Caco-2 (cell line): ENCODE measurements at regions not wholly inside any gene's neighbourhood (a gene's known extent, or its start where the extent isn't known, plus 50 kb on each side); places are given as distances from the start of the nearest gene placed in this dataset.

ENCODE experiments used
- BruUV-seq: library from RNA; stranded (reverse); fragments of 400-500 nt; replicated peaks from 2 replicates; lab custom pipeline; 2021; lab: Mats Ljungman, UMichigan
- CTCF ChIA-PET: fragments of 300-600 bp; sonication (Branson Sonifier 250); formaldehyde crosslinking; loops from one replicate; lab custom pipeline; 2022; ENCODE audit warnings: antibody characterized with exemption; lab: Charles Lee
- POLR2A ChIA-PET: fragments of 300-600 bp; sonication (Branson Sonifier 250); formaldehyde crosslinking; loops from one replicate; lab custom pipeline; 2022; ENCODE audit warnings: antibody characterized with exemption; lab: Charles Lee
- DNase-seq, 2 experiments: peaks; one replicate each; pipeline versions ENCODE4 v3.0.0 to v3.0.0-alpha.2; 2020 to 2022
- H3K27me3 ChIP-seq: replicated peaks from 2 replicates; pipeline ENCODE4 v1.6.0; 2011; ENCODE audit warnings: low read length; ENCODE audit not compliant: control insufficient read depth, insufficient read depth
- H3K36me3 ChIP-seq: 2 replicates; pipeline ENCODE4 v1.5.1; 2011; ENCODE audit warnings: low read length; ENCODE audit not compliant: control insufficient read depth, insufficient read depth
- H3K4me1 ChIP-seq: fragments of 250-450 bp; sonication (Bioruptor Pico); 2 replicates; pipeline ENCODE4 v1.5.1; 2020; ENCODE audit warnings: mild to moderate bottlenecking
- H3K4me3 ChIP-seq: 2 replicates; pipeline ENCODE4 v1.5.1; 2011; ENCODE audit warnings: low read depth, mild to moderate bottlenecking, control low read depth, low read length
- H3K9me3 ChIP-seq: fragments of 250-450 bp; sonication (Bioruptor Pico); 2 replicates; pipeline ENCODE4 v1.5.1; 2020; ENCODE audit warnings: mild to moderate bottlenecking, moderate library complexity
- H3K27ac Mint-ChIP-seq: one replicate; pipeline ENCODE4 v1.8.0; 2022; ENCODE audit warnings: mixed read lengths; ENCODE audit not compliant: unreplicated experiment
- H3K27me3 Mint-ChIP-seq: one replicate; pipeline ENCODE4 v1.8.0; 2022; ENCODE audit warnings: mixed read lengths; ENCODE audit not compliant: insufficient read depth, unreplicated experiment
- H3K36me3 Mint-ChIP-seq: one replicate; pipeline ENCODE4 v1.8.0; 2022; ENCODE audit warnings: mild to moderate bottlenecking, mixed read lengths; ENCODE audit not compliant: insufficient read depth, unreplicated experiment
- H3K4me1 Mint-ChIP-seq: one replicate; pipeline ENCODE4 v1.8.0; 2022; ENCODE audit warnings: low read depth, mixed read lengths; ENCODE audit not compliant: unreplicated experiment
- H3K4me3 Mint-ChIP-seq: one replicate; pipeline ENCODE4 v1.8.0; 2022; ENCODE audit warnings: mild to moderate bottlenecking, moderate library complexity, mixed read lengths; ENCODE audit not compliant: unreplicated experiment
- H3K9me3 Mint-ChIP-seq: one replicate; pipeline ENCODE4 v1.8.0; 2022; ENCODE audit warnings: mixed read lengths; ENCODE audit not compliant: unreplicated experiment
- intact Hi-C: fragments of 100-400 bp; cut with micrococcal nuclease; formaldehyde crosslinking; loops from one replicate; pipeline ENCODE4 v1.10.0; 2022; ENCODE audit not compliant: unreplicated experiment
- TF ChIP-seq, protein P1 (sequence below), 2 experiments: fragments of 200-600 bp in 1 of 2; IDR thresholded peaks; 1 replicate in 1 of 2; 2 replicates in 1 of 2; pipeline versions ENCODE4 v1.5.1 to v1.8.0; 2011 to 2022; ENCODE audit warnings: antibody characterized with exemption in 1 of 2, control low read depth in 1 of 2, inconsistent platforms in 1 of 2, low read depth in 1 of 2, low read length in 1 of 2, mild to moderate bottlenecking in 1 of 2, moderate library complexity in 1 of 2; ENCODE audit not compliant: insufficient read depth in 1 of 2, severe bottlenecking in 1 of 2, unreplicated experiment in 1 of 2

- H3K4me1 Mint-ChIP-seq = no peaks in the 10 kb centered on the region
Observed at GRCh38 chrX:146241902-146242301, 424.3 kb downstream of the SLITRK2 start.

DNA sequence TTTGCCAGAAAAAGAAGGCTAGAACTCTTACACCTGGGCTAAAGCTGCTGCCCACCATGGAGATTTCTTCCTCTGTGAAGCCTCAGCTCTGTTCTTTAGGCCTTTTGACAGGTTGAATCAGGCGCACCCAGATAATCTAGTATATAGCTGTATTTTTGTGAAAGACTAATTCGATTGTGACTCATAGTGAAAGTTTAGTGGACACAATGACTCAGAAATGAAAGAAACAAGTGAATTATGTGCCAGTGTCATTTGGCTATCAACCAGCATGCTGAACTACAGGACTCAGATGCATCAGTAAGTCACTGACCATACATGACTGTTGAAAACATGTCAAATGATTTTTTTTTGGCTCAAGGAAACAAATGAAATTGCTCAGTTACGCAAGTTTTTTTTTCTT, 425.4 kb downstream of the SLITRK2 start:
- intact Hi-C loops = no loop called here
- no peak for DNase-seq
- Mint-ChIP-seq H3K27me3 (no peaks in the 10 kb centered on the region), H3K4me3 (no peak overlapping the region), H3K27ac (no peak overlapping the region), H3K9me3 (no peaks in the 10 kb centered on the region), H3K36me3 (no peaks in the 10 kb centered on the region), H3K4me1 (no peaks in the 10 kb centered on the region)
- TF ChIP-seq, protein P1, sequence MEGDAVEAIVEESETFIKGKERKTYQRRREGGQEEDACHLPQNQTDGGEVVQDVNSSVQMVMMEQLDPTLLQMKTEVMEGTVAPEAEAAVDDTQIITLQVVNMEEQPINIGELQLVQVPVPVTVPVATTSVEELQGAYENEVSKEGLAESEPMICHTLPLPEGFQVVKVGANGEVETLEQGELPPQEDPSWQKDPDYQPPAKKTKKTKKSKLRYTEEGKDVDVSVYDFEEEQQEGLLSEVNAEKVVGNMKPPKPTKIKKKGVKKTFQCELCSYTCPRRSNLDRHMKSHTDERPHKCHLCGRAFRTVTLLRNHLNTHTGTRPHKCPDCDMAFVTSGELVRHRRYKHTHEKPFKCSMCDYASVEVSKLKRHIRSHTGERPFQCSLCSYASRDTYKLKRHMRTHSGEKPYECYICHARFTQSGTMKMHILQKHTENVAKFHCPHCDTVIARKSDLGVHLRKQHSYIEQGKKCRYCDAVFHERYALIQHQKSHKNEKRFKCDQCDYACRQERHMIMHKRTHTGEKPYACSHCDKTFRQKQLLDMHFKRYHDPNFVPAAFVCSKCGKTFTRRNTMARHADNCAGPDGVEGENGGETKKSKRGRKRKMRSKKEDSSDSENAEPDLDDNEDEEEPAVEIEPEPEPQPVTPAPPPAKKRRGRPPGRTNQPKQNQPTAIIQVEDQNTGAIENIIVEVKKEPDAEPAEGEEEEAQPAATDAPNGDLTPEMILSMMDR (IDR thresholded peaks at IDR 0.05; ENCODE audit: insufficient read depth in 1 of 2, low read depth in 1 of 2, low read length in 1 of 2, severe bottlenecking in 1 of 2, unreplicated experiment in 1 of 2) = no peak
- BruUV-seq = no TSS peak
- no peaks in the 10 kb centered on the region for H3K9me3 ChIP-seq
- ChIA-PET POLR2A (no interaction called here), CTCF (no interaction called here)
- H3K4me1 ChIP-seq = no peaks in the 10 kb centered on the region
- H3K36me3 ChIP-seq = no peaks in the 10 kb centered on the region
- no peak overlapping the region for H3K4me3 ChIP-seq
- H3K27me3 ChIP-seq = no peaks in the 10 kb centered on the region

More at GRCh38 chrX:146241902-146242301, 424.3 kb downstream of the SLITRK2 start:
- ChIA-PET CTCF (no interaction called here), POLR2A (no interaction called here)
- Mint-ChIP-seq H3K9me3 (no peaks in the 10 kb centered on the region), H3K27ac (no peak overlapping the region), H3K36me3 (no peaks in the 10 kb centered on the region), H3K4me3 (no peak overlapping the region), H3K27me3 (no peaks in the 10 kb centered on the region)
- no TSS peak for BruUV-seq
- TF ChIP-seq, protein P1 (IDR thresholded peaks at IDR 0.05; ENCODE audit: insufficient read depth in 1 of 2, low read depth in 1 of 2, low read length in 1 of 2, severe bottlenecking in 1 of 2, unreplicated experiment in 1 of 2) = no peak
- no peaks in the 10 kb centered on the region for H3K9me3 ChIP-seq
- DNase-seq = no peak
- H3K36me3 ChIP-seq = no peaks in the 10 kb centered on the region
- no peak overlapping the region for H3K4me3 ChIP-seq
- H3K27me3 ChIP-seq = no peaks in the 10 kb centered on the region
- no peaks in the 10 kb centered on the region for H3K4me1 ChIP-seq
- intact Hi-C loops = no loop called here

DNA sequence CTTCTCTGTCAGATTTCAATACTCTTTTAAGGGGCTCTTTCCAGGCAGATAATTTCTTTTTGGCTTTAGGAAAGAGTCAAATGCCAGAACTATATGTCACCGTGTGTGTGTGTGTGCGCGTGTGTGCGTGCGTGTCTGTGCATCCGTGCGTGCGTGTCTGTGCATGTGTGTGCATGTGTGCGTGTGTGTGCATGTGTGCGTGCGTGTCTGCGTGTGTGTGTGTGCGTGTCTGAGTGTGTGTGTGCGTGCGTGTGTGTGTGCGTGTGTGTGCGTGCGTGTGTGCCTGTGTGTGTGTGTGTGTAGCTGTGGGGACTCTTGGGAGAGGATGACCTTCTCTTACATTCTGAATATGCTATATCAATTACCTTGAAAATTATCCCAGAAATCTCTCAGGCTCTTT, 441.6 kb downstream of the SLITRK2 start:
- no peaks in the 10 kb centered on the region for H3K9me3 Mint-ChIP-seq
- no peak for DNase-seq
- Histone ChIP-seq H3K4me3 (no peak overlapping the region), H3K4me1 (no peaks in the 10 kb centered on the region), H3K9me3 (no peaks in the 10 kb centered on the region), H3K27me3 (no peaks in the 10 kb centered on the region), H3K36me3 (no peaks in the 10 kb centered on the region)
- no peaks in the 10 kb centered on the region for H3K36me3 Mint-ChIP-seq
- intact Hi-C loops = no loop called here
- H3K4me3 Mint-ChIP-seq = no peak overlapping the region
- BruUV-seq = no TSS peak
- no peaks in the 10 kb centered on the region for H3K4me1 Mint-ChIP-seq
- no peak overlapping the region for H3K27ac Mint-ChIP-seq
- no peaks in the 10 kb centered on the region for H3K27me3 Mint-ChIP-seq
- ChIA-PET POLR2A (no interaction called here), CTCF (no interaction called here)
- TF ChIP-seq, protein P1 (IDR thresholded peaks at IDR 0.05; ENCODE audit: insufficient read depth in 1 of 2, low read depth in 1 of 2, low read length in 1 of 2, severe bottlenecking in 1 of 2, unreplicated experiment in 1 of 2) = no peak
